Neuronal stem cell (in vitro differentiated cells): ENCODE measurements at regions not wholly inside any gene's neighbourhood (a gene's known extent, or its start where the extent isn't known, plus 50 kb on each side); places are given as distances from the start of the nearest gene placed in this dataset.
A peak's percentile ranks its signal among the peaks of the same experiment; 100 is the strongest.

ENCODE experiments used
- DNase-seq: peaks from one replicate; pipeline ENCODE4 v3.0.0-alpha.2; 2013; ENCODE audit warnings: low spot score
- H2AFZ ChIP-seq: one replicate; pipeline ENCODE4 v1.6.1; 2013; ENCODE audit warnings: mild to moderate bottlenecking, low read length, inconsistent platforms
- H2AK5ac ChIP-seq: 2 replicates; pipeline ENCODE4 v1.6.1; 2013; ENCODE audit warnings: low read depth, mild to moderate bottlenecking, inconsistent platforms, low read length, moderate library complexity, mixed read lengths
- H2BK120ac ChIP-seq: 2 replicates; pipeline ENCODE4 v1.6.1; 2013; ENCODE audit warnings: low read depth, mild to moderate bottlenecking, inconsistent platforms, low read length, moderate library complexity, mixed read lengths
- H2BK12ac ChIP-seq: one replicate; pipeline ENCODE4 v1.6.1; 2013; ENCODE audit warnings: low read length, inconsistent platforms
- H2BK15ac ChIP-seq: 2 replicates; pipeline ENCODE4 v1.6.1; 2013; ENCODE audit warnings: mild to moderate bottlenecking, low read length, inconsistent platforms, mixed read lengths
- H2BK5ac ChIP-seq: one replicate; pipeline ENCODE4 v1.6.1; 2013; ENCODE audit warnings: inconsistent platforms, mild to moderate bottlenecking, low read length, moderate library complexity
- H3K14ac ChIP-seq: one replicate; pipeline ENCODE4 v1.6.1; 2013; ENCODE audit warnings: low read length, inconsistent platforms
- H3K18ac ChIP-seq: 2 replicates; pipeline ENCODE4 v1.6.1; 2013; ENCODE audit warnings: low read length, inconsistent platforms
- H3K23ac ChIP-seq: 2 replicates; pipeline ENCODE4 v1.6.1; 2013; ENCODE audit warnings: low read depth, mild to moderate bottlenecking, mixed read lengths, low read length, inconsistent platforms; ENCODE audit not compliant: poor library complexity
- H3K27ac ChIP-seq: replicated peaks from 3 replicates; pipeline ENCODE4 v1.5.1; 2013; ENCODE audit warnings: low read length, inconsistent platforms
- H3K27me3 ChIP-seq, 3 experiments: 2 replicates each; pipeline ENCODE4 v1.6.1; 2013; ENCODE audit warnings: low read length in 3 of 3, mild to moderate bottlenecking in 2 of 3, inconsistent platforms in 1 of 3, low read depth in 1 of 3, mixed read lengths in 1 of 3, moderate library complexity in 1 of 3; ENCODE audit not compliant: control insufficient read depth in 3 of 3, insufficient read depth in 3 of 3
- H3K36me3 ChIP-seq, 2 donors: replicated peaks in 1 of 2; 2 replicates each; pipeline ENCODE4 v1.6.1; 2013; ENCODE audit warnings: low read length in 2 of 2; ENCODE audit not compliant: control insufficient read depth in 2 of 2, insufficient read depth in 2 of 2
- H3K4ac ChIP-seq: 2 replicates; pipeline ENCODE4 v1.6.1; 2013; ENCODE audit warnings: inconsistent platforms, mild to moderate bottlenecking, low read length, moderate library complexity
- H3K4me1 ChIP-seq, 2 donors: 1 replicate in 1 of 2; 2 replicates in 1 of 2; pipeline ENCODE4 v1.6.1; 2013; ENCODE audit warnings: low read length in 2 of 2, low read depth in 1 of 2; ENCODE audit not compliant: control insufficient read depth in 2 of 2, insufficient read depth in 1 of 2
- H3K4me2 ChIP-seq: one replicate; pipeline ENCODE4 v1.6.1; 2013; ENCODE audit warnings: mild to moderate bottlenecking, low read length, inconsistent platforms; ENCODE audit not compliant: insufficient read depth, poor library complexity, severe bottlenecking
- H3K4me3 ChIP-seq, 2 donors: 2 replicates each; pipeline ENCODE4 v1.5.1; 2013; ENCODE audit warnings: low read length in 2 of 2, mild to moderate bottlenecking in 2 of 2, inconsistent platforms in 1 of 2, moderate library complexity in 1 of 2
- H3K79me1 ChIP-seq: one replicate; pipeline ENCODE4 v1.6.1; 2013; ENCODE audit warnings: low read depth, mild to moderate bottlenecking, inconsistent platforms, low read length, moderate library complexity
- H3K9ac ChIP-seq: one replicate; pipeline ENCODE4 v1.6.1; 2013; ENCODE audit warnings: mild to moderate bottlenecking, low read depth, low read length, inconsistent platforms; ENCODE audit not compliant: poor library complexity
- H3K9me3 ChIP-seq, 2 donors: replicated peaks in 1 of 2; 2 replicates each; pipeline versions ENCODE3 to v1.6.1; 2013; ENCODE audit warnings: low read length in 2 of 2, mild to moderate bottlenecking in 2 of 2, inconsistent platforms in 1 of 2, low read depth in 1 of 2, mixed read lengths in 1 of 2, moderate library complexity in 1 of 2; ENCODE audit not compliant: control insufficient read depth in 2 of 2, insufficient read depth in 1 of 2
- H4K8ac ChIP-seq: one replicate; pipeline ENCODE4 v1.6.1; 2013; ENCODE audit warnings: low read depth, mild to moderate bottlenecking, inconsistent platforms, low read length, moderate library complexity
- H4K91ac ChIP-seq: one replicate; pipeline ENCODE4 v1.6.1; 2013; ENCODE audit warnings: low read length, low read depth, mild to moderate bottlenecking, inconsistent platforms; ENCODE audit not compliant: poor library complexity
- WGBS, 2 donors: extraction: QIAGEN DNeasy Blood & Tissue Kit; methylation state at CpG; one replicate each; pipeline ENCODE4 v1.1.7; 2013; ENCODE audit warnings: missing lambda C conversion rate in 2 of 2, mixed read lengths in 1 of 2; ENCODE audit not compliant: insufficient read length in 2 of 2, insufficient replicate concordance in 1 of 2; ENCODE audit errors: extremely low coverage in 2 of 2; 5-methylcytosine and 5-hydroxymethylcytosine counted together

DNA sequence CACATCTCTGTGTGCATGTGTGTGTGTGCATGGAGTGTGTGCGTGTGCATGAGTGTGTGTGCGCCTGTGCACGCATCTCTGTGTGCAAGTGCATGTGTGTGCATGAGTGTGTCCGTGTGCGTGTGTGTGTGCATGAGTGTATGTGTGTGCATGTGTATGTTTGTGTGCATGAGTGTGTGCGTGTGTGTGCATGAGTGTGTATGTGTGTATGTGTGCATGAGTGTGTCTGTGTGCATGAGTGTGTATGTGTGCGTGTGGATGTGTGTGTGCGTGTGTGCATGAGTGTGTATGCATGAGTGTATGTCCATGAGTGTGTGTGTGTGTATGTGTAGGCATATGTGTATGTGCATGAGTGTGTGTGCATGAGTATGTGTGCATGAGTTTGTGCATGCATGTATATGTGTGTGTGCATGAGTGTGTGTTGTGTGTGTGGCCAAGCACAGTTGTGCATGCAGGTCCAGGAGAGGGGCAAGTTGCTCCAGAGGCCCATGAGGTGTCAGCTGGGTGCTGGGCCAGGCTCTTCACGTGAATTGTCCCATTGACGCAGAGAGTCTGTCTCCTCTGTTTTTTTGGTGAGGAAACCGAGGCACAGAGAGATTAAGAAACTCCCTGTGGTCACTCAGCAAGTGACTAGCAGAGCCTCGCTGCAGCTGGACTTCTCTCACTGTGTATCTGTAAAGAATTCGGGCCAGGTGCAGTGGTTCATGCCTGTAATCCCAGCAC is 75.5 kb downstream of the ASB1 start:
- no peak overlapping the region for H3K4ac ChIP-seq
- no peak overlapping the region for H3K18ac ChIP-seq
- peak overlapping the region; percentile 47 for H2BK12ac ChIP-seq
- peaks cover 0 to 4% of the 10 kb centered on the region in 2 donors for H3K4me1 ChIP-seq
- peak overlapping the region; percentile 67 for H3K9ac ChIP-seq
- H3K79me1 ChIP-seq: peaks cover 2% of the 10 kb centered on the region
- no peaks in the 10 kb centered on the region for H3K36me3 ChIP-seq
- peak overlapping the region in 1 of 2 donors; percentile 36 for H3K4me3 ChIP-seq
- H2BK120ac ChIP-seq: no peak overlapping the region
- H3K27ac ChIP-seq: peak overlapping the region; percentile 32
- H4K91ac ChIP-seq: no peak overlapping the region
- no peak overlapping the region for H3K4me2 ChIP-seq
- DNase-seq: no peak
- H4K8ac ChIP-seq: peak overlapping the region; percentile 68
- peaks cover 0 to 3% (median 0%) of the 10 kb centered on the region in 3 experiments for H3K27me3 ChIP-seq
- H3K14ac ChIP-seq: peak overlapping the region; percentile 40
- no peak overlapping the region for H2AFZ ChIP-seq
- H3K23ac ChIP-seq: peak overlapping the region; percentile 26
- no peak overlapping the region for H2AK5ac ChIP-seq
- H2BK15ac ChIP-seq: no peak overlapping the region
- WGBS, 2 donors: no CpG with 5 or more reads among the region's 13 CpGs
- peaks cover 0 to 8% of the 10 kb centered on the region in 2 donors for H3K9me3 ChIP-seq
- no peak overlapping the region for H2BK5ac ChIP-seq

DNA sequence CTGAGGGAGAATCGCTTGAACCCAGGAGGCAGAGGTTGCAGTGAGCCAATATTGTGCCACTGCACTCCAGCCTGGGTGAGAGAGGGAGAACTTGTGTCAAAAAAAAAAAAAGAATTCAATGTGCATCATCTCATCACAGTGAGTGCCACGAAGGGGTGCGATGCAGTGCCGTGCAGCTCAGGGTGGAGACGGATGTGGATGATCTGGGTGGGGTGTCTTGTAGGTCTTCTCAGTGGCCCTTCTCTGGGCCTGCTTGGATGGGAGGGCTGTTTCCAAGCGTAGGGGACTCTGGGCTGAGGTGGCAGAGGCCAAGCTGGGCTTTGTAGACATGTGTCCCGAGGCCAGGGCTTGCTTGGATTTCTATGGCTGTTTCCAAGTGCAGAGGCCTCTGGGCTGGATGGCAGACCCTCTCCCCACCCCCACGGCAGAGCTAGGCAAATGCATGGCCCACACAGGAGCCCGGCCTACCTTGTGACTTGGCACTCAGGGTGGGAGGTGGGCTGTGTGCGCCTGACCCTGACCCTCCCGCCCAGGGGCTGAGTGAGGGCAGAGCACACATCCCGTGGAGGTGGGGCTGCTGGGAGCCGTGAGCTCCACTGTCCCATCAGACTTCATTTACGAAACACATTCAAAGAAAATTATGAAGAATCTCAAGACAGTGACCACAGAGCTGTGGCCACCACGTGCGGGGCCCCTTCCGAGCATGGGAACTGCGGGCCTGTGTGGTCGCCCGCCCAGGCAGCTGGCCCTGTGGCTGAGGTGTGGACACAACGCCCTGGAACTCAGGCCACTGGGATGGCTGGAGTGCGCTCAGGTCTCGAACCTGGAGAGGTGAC is 76.4 kb downstream of the ASB1 start:
- no peak overlapping the region for H3K4me2 ChIP-seq
- WGBS, 2 donors: no CpG with 5 or more reads among the region's 23 CpGs

DNA sequence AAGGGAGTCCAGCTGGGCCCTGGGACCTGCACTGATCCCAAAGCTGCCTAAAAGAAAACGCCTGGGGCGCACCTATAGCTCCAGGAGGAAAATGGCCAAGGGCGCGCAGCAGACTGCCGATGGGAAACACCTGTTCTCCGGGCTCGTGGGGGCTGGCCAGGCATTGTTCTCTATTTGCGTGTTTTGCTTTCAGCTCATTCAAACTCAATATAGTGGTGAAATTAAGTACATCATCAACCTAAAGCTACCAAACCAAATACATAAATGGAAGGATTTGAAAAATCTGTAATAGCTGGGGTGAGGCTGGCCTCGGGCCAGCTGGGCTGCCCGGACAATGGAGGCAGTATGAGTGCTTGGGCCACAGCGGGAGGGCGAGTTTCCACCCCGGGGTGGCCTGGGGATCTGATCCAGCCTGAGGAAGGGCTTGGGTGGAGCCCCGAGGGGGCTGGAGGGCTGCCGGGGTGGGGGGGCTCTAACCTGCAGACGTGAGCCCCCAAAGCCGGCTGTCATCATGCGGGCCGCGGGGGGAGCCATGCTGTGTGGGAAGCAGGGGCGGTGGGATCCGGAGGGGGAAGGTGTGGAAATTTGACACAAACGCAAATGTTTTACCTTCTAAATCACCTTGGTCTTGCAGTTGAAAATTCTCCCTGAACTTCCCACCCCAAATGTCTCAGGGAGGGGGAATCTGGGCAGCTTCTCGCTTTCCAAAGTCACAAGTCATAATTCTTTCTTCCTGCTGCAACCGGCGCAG is 77.6 kb downstream of the ASB1 start:
- H3K27me3 ChIP-seq: peaks cover 0 to 3% (median 0%) of the 10 kb centered on the region in 3 experiments
- H3K36me3 ChIP-seq: no peaks in the 10 kb centered on the region
- H3K4ac ChIP-seq: no peak overlapping the region
- H2BK120ac ChIP-seq: no peak overlapping the region
- peaks cover 0 to 8% of the 10 kb centered on the region in 2 donors for H3K9me3 ChIP-seq
- peaks cover 0 to 11% of the 10 kb centered on the region in 2 donors for H3K4me1 ChIP-seq
- peaks cover 2% of the 10 kb centered on the region for H3K79me1 ChIP-seq
- no peak overlapping the region for H3K9ac ChIP-seq
- no CpG with 5 or more reads among the region's 26 CpGs for WGBS, 2 donors
- DNase-seq: no peak
- H4K8ac ChIP-seq: no peak overlapping the region
- peak overlapping the region; percentile 87 for H2AK5ac ChIP-seq
- H3K14ac ChIP-seq: no peak overlapping the region
- no peak overlapping the region for H2BK5ac ChIP-seq
- H2BK12ac ChIP-seq: no peak overlapping the region
- peak overlapping the region; percentile 86 for H2BK15ac ChIP-seq
- H3K4me2 ChIP-seq: no peak overlapping the region
- no peak overlapping the region for H3K4me3 ChIP-seq
- peak overlapping the region; percentile 69 for H3K18ac ChIP-seq
- H4K91ac ChIP-seq: no peak overlapping the region
- no peak overlapping the region for H3K27ac ChIP-seq
- no peak overlapping the region for H2AFZ ChIP-seq
- no peak overlapping the region for H3K23ac ChIP-seq

More for the DNA sequence above, 76.4 kb downstream of the ASB1 start:
- no peak overlapping the region for H4K91ac ChIP-seq
- peak overlapping the region; percentile 67 for H3K18ac ChIP-seq
- no peak overlapping the region for H3K27ac ChIP-seq
- H3K27me3 ChIP-seq: peaks cover 0 to 3% (median 0%) of the 10 kb centered on the region in 3 experiments
- no peak overlapping the region for H3K4me3 ChIP-seq
- H2BK15ac ChIP-seq: no peak overlapping the region
- H3K4me1 ChIP-seq: peaks cover 1 to 4% of the 10 kb centered on the region in 2 donors
- H2BK12ac ChIP-seq: no peak overlapping the region
- no peak overlapping the region for H3K14ac ChIP-seq
- no peak overlapping the region for H2AFZ ChIP-seq
- no peak overlapping the region for H3K9ac ChIP-seq
- peaks cover 2% of the 10 kb centered on the region for H3K79me1 ChIP-seq
- no peak overlapping the region for H3K4ac ChIP-seq
- H2AK5ac ChIP-seq: peak overlapping the region; percentile 60
- no peak overlapping the region for H2BK5ac ChIP-seq
- no peak overlapping the region for H2BK120ac ChIP-seq
- no peaks in the 10 kb centered on the region for H3K36me3 ChIP-seq
- DNase-seq: no peak
- peaks cover 0 to 8% of the 10 kb centered on the region in 2 donors for H3K9me3 ChIP-seq
- peak overlapping the region; percentile 13 for H3K23ac ChIP-seq
- no peak overlapping the region for H4K8ac ChIP-seq
